K562 (cell line): ENCODE measurements at regions not wholly inside any gene's neighbourhood (a gene's known extent, or its start where the extent isn't known, plus 50 kb on each side); places are given as distances from the start of the nearest gene placed in this dataset.

Experiments used
- ATAC-seq: fragments of 200-7000 bp; cut with Tn5 transposase; 3 replicates; pipeline ENCODE4 v1.9.1; 2020; ENCODE audit warnings: moderate library complexity
- BruUV-seq: library from RNA; stranded (reverse); fragments of 400-500 nt; replicated peaks from 2 replicates; lab custom pipeline; 2021; lab: Mats Ljungman, UMichigan
- CTCF ChIA-PET: fragments of 300-600 bp; formaldehyde crosslinking; extraction: SDS; loops from one replicate; lab custom pipeline; 2021; ENCODE audit warnings: low intra/inter-chr PET ratio; lab: Yijun Ruan, JAX
- POLR2A ChIA-PET: fragments of 300-600, 350-650 bp; sonication (Branson Sonifier 250); formaldehyde crosslinking; extraction: SDS; loops from one replicate; lab custom pipeline; 2021; ENCODE audit warnings: antibody characterized with exemption, inconsistent platforms; lab: Yijun Ruan, JAX
- DNase-seq, 4 experiments: peaks; one replicate each; pipeline versions ENCODE4 v3.0.0 to v3.0.0-alpha.2; 2011 to 2018; ENCODE audit warnings: low spot score in 3 of 4, mixed read lengths in 3 of 4; ENCODE audit errors: extremely low read depth in 1 of 4
- FAIRE-seq: peaks from 2 replicates; lab custom pipeline; 2011; peaks lifted over from hg19 to GRCh38; lab: Jason Lieb, UNC
- H2AFZ ChIP-seq: 2 replicates; pipeline ENCODE4 v1.6.0; 2011; ENCODE audit warnings: low read depth, low read length, control low read depth, inconsistent platforms
- H3K27ac ChIP-seq: fragments of 200-600 bp; 3 replicates; pipeline ENCODE4 v1.8.0; 2011; ENCODE audit warnings: low read depth, mild to moderate bottlenecking, control low read depth, inconsistent platforms, low read length, moderate library complexity, mixed read lengths; ENCODE audit errors: extremely low read depth
- H3K27me3 ChIP-seq, 2 experiments: fragments of 300-600 bp in 1 of 2; 2 replicates in 1 of 2; 3 replicates in 1 of 2; pipeline versions ENCODE4 v1.6.0 to v1.8.0; 2011; ENCODE audit warnings: inconsistent platforms in 2 of 2, low read length in 2 of 2, mild to moderate bottlenecking in 1 of 2, mixed read lengths in 1 of 2, moderate library complexity in 1 of 2; ENCODE audit not compliant: control insufficient read depth in 2 of 2, insufficient read depth in 2 of 2
- H3K36me3 ChIP-seq: fragments of 300-600 bp; 3 replicates; pipeline ENCODE4 v1.8.0; 2011; ENCODE audit warnings: mild to moderate bottlenecking, low read length, inconsistent platforms; ENCODE audit not compliant: control insufficient read depth, insufficient read depth
- H3K4me1 ChIP-seq, 2 experiments: fragments of 200-600 bp in 1 of 2; replicated peaks in 1 of 2; 2 replicates in 1 of 2; 3 replicates in 1 of 2; pipeline versions ENCODE4 v1.5.1 to v1.8.0; 2011; ENCODE audit warnings: inconsistent platforms in 2 of 2, low read length in 2 of 2, mild to moderate bottlenecking in 1 of 2, mixed read lengths in 1 of 2, moderate library complexity in 1 of 2; ENCODE audit not compliant: control insufficient read depth in 2 of 2, insufficient read depth in 2 of 2
- H3K4me2 ChIP-seq: 2 replicates; pipeline ENCODE4 v1.6.1; 2011; ENCODE audit warnings: low read length, control low read depth, inconsistent platforms, mixed read lengths; ENCODE audit not compliant: insufficient read depth
- H3K4me3 ChIP-seq: fragments of 200-600 bp; sonication (generic), shearing (Covaris generic); 2 replicates; pipeline ENCODE4 v1.5.1; 2016; ENCODE audit warnings: control low read depth, inconsistent platforms
- H3K79me2 ChIP-seq: fragments of 200-600 bp; 3 replicates; pipeline ENCODE4 v1.8.0; 2011; ENCODE audit warnings: low read length, inconsistent platforms; ENCODE audit not compliant: control insufficient read depth, insufficient read depth
- H3K9ac ChIP-seq, 2 experiments: 2 replicates each; pipeline versions ENCODE4 v1.6.0 to v1.6.1; 2011; ENCODE audit warnings: low read depth in 2 of 2, low read length in 2 of 2, control low read depth in 1 of 2, inconsistent platforms in 1 of 2, mild to moderate bottlenecking in 1 of 2, mixed read lengths in 1 of 2; ENCODE audit not compliant: insufficient read depth in 1 of 2
- H3K9me1 ChIP-seq: one replicate; pipeline ENCODE4 v1.6.0; 2011; ENCODE audit warnings: inconsistent platforms, mild to moderate bottlenecking, low read length, moderate library complexity; ENCODE audit not compliant: control insufficient read depth, insufficient read depth
- H3K9me3 ChIP-seq: replicated peaks from 2 replicates; pipeline ENCODE4 v1.5.1; 2011; ENCODE audit warnings: low read depth, low read length, inconsistent platforms; ENCODE audit not compliant: control insufficient read depth, insufficient read depth
- H4K20me1 ChIP-seq: replicated peaks from 2 replicates; pipeline ENCODE4 v1.6.1; 2011; ENCODE audit warnings: low read length, inconsistent platforms, mixed read lengths; ENCODE audit not compliant: control insufficient read depth, insufficient read depth
- DDX20 ChIP-seq: fragments of 450-650 bp; IDR thresholded peaks from 2 replicates; pipeline ENCODE4 v1.6.1; 2016; ENCODE audit warnings: missing genetic modification characterization, low read depth, mild to moderate bottlenecking, missing compliant biosample characterization, moderate library complexity
- ESRRB ChIP-seq: fragments of 250-450 bp; sonication (Bioruptor Pico); IDR thresholded peaks from 2 replicates; pipeline ENCODE4 v1.5.0; 2020; ENCODE audit warnings: mild to moderate bottlenecking, moderate library complexity, borderline replicate concordance
- FOS ChIP-seq: IDR thresholded peaks from 3 replicates; pipeline ENCODE4 v1.6.1; 2011; ENCODE audit not compliant: insufficient read length; ENCODE audit errors: extremely low read depth
- FOSL1 ChIP-seq: fragments of 200-800 bp; sonication (Bioruptor generic); conservative IDR thresholded peaks from 2 replicates; pipeline ENCODE4 v1.6.1; 2016; ENCODE audit warnings: missing genetic modification characterization, missing compliant biosample characterization
- IFI16 ChIP-seq: fragments of 250-450 bp; sonication (Bioruptor Pico); IDR thresholded peaks from 2 replicates; pipeline ENCODE4 v2.1.2; 2022; ENCODE audit warnings: mild to moderate bottlenecking, inconsistent platforms
- MBD1 ChIP-seq: fragments of 250-450 bp; sonication (Bioruptor Pico); IDR thresholded peaks from 2 replicates; pipeline ENCODE4 v1.8.0; 2022; ENCODE audit warnings: inconsistent platforms
- NFYB ChIP-seq: IDR thresholded peaks from 2 replicates; pipeline ENCODE4 v1.6.1; 2011; ENCODE audit warnings: mild to moderate bottlenecking, moderate library complexity; ENCODE audit not compliant: insufficient read length; ENCODE audit errors: extremely low read depth
- NONO ChIP-seq, 2 experiments: fragments of 200-400 bp in 1 of 2; fragments of 450-650 bp in 1 of 2; formaldehyde crosslinking in 1 of 2; IDR thresholded peaks; 2 replicates each; pipeline ENCODE4 v1.6.1; 2017; ENCODE audit warnings: low read depth in 2 of 2, mild to moderate bottlenecking in 2 of 2, moderate library complexity in 2 of 2, low read length in 1 of 2
- PRMT5 ChIP-seq: sonication (generic); formaldehyde crosslinking; IDR thresholded peaks from 2 replicates; pipeline ENCODE4 v1.5.0; 2020; ENCODE audit warnings: missing genetic modification reagents
- SETDB1 ChIP-seq: IDR thresholded peaks from one replicate; pipeline ENCODE4 v1.6.1; 2012; ENCODE audit warnings: low read length, control low read depth, inconsistent platforms
- SMAD2 ChIP-seq: fragments of 150-350 bp; IDR thresholded peaks from 2 replicates; pipeline ENCODE4 v1.6.1; 2014; ENCODE audit warnings: low read depth, mild to moderate bottlenecking, low read length
- SMARCE1 ChIP-seq: fragments of 450-650 bp; IDR thresholded peaks from 2 replicates; pipeline ENCODE4 v1.7.1; 2016; ENCODE audit warnings: mild to moderate bottlenecking
- TFAM ChIP-seq: fragments of 250-450 bp; sonication (Bioruptor Pico); conservative IDR thresholded peaks from 2 replicates; pipeline ENCODE4 v1.5.0; 2021; ENCODE audit warnings: mild to moderate bottlenecking, moderate library complexity
- ZNF239 ChIP-seq: fragments of 250-450 bp; sonication (Bioruptor Pico); IDR thresholded peaks from 2 replicates; pipeline ENCODE4 v1.4.0; 2020; ENCODE audit warnings: mild to moderate bottlenecking
- WGBS: fragments of 100-300 bp; shearing (Covaris generic); methylation state at CpG from one replicate; pipeline ENCODE4 v1.1.6; 2016; ENCODE audit warnings: low coverage, mixed read lengths; ENCODE audit not compliant: insufficient coverage; ENCODE audit errors: missing lambda C conversion rate; 5-methylcytosine and 5-hydroxymethylcytosine counted together
- in situ Hi-C: fragments of 300-500 bp; cut with MboI; formaldehyde crosslinking; loops from 4 replicates; pipeline ENCODE4 v1.15.0; 2018; ENCODE audit warnings: inconsistent platforms, mixed read lengths
- intact Hi-C: fragments of 100-400 bp; cut with micrococcal nuclease; formaldehyde crosslinking; loops from 2 replicates; pipeline ENCODE4 v1.14.2; 2022
- TF ChIP-seq, protein P1 (sequence below): fragments of 250-450 bp; sonication (Bioruptor Pico); IDR thresholded peaks from 2 replicates; pipeline ENCODE4 v1.5.0; 2020; ENCODE audit warnings: mild to moderate bottlenecking, borderline replicate concordance
- TF ChIP-seq, protein P2 (sequence below): fragments of 450-650 bp; conservative IDR thresholded peaks from 2 replicates; pipeline ENCODE4 v1.6.1; 2016; ENCODE audit warnings: missing genetic modification characterization, low read depth, mild to moderate bottlenecking, missing compliant biosample characterization, moderate library complexity
- TF ChIP-seq, protein P3 (sequence below): fragments of 200-800 bp; sonication (Bioruptor generic); IDR thresholded peaks from 2 replicates; pipeline ENCODE4 v1.6.1; 2017; ENCODE audit warnings: missing genetic modification characterization, missing compliant biosample characterization

DNA sequence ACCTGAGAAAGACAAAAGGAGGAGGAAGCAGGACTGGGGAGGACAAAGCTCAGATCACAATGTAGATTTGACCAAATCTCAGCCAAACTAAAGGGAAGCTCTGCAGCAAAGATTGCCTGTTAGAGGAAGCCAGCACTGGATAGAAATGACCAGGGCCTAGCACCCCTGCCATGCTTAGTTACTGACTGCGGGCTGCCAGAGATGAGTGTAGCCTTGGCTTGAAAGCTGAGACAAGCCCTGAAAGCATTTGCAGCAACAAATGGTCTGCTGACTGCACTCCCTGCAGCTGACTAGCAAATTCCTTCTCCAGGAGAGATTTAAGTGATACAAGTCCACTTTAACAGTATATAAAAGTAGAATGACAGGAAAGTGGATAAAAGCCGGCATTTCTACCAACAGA, 140.9 kb upstream of the CRIM1 start:
- Histone ChIP-seq H4K20me1 (no peaks in the 10 kb centered on the region), H3K4me1 (no peaks in the 10 kb centered on the region), H3K27ac (no peak overlapping the region), H3K27me3 (no peaks in the 10 kb centered on the region), H3K4me2 (no peak overlapping the region), H3K9me3 (no peaks in the 10 kb centered on the region), H2AFZ (no peak overlapping the region)
- ChIA-PET POLR2A (no interaction called here), CTCF (no interaction called here)
- ATAC-seq: no peak
- DNase-seq: no peak
- BruUV-seq: no TSS peak
- 0% methylated on average over 2 of the region's 2 CpGs for WGBS
- intact Hi-C loops: no loop called here
- TF ChIP-seq DDX20: no peak
- no peak for TF ChIP-seq NFYB
- TF ChIP-seq SMARCE1: no peak
- no peak for TF ChIP-seq ZNF239 (CRISPR knock-in tag)
- no peak for TF ChIP-seq SETDB1
- no peak for TF ChIP-seq NONO (IDR thresholded peaks at IDR 0.05; ENCODE audit: low read depth in 2 of 2, low read length in 1 of 2)
- TF ChIP-seq MBD1 (CRISPR knock-in tag): no peak
- TF ChIP-seq FOS: no peak
- TF ChIP-seq FOSL1 (tag): no peak
- TF ChIP-seq, protein P1, sequence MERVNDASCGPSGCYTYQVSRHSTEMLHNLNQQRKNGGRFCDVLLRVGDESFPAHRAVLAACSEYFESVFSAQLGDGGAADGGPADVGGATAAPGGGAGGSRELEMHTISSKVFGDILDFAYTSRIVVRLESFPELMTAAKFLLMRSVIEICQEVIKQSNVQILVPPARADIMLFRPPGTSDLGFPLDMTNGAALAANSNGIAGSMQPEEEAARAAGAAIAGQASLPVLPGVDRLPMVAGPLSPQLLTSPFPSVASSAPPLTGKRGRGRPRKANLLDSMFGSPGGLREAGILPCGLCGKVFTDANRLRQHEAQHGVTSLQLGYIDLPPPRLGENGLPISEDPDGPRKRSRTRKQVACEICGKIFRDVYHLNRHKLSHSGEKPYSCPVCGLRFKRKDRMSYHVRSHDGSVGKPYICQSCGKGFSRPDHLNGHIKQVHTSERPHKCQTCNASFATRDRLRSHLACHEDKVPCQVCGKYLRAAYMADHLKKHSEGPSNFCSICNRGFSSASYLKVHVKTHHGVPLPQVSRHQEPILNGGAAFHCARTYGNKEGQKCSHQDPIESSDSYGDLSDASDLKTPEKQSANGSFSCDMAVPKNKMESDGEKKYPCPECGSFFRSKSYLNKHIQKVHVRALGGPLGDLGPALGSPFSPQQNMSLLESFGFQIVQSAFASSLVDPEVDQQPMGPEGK (CRISPR knock-in tag): no peak
- TF ChIP-seq, protein P2, sequence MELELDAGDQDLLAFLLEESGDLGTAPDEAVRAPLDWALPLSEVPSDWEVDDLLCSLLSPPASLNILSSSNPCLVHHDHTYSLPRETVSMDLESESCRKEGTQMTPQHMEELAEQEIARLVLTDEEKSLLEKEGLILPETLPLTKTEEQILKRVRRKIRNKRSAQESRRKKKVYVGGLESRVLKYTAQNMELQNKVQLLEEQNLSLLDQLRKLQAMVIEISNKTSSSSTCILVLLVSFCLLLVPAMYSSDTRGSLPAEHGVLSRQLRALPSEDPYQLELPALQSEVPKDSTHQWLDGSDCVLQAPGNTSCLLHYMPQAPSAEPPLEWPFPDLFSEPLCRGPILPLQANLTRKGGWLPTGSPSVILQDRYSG (tag): no peak
- TF ChIP-seq ESRRB (CRISPR knock-in tag): no peak
- TF ChIP-seq PRMT5 (CRISPR knock-in tag): no peak
- TF ChIP-seq, protein P3, sequence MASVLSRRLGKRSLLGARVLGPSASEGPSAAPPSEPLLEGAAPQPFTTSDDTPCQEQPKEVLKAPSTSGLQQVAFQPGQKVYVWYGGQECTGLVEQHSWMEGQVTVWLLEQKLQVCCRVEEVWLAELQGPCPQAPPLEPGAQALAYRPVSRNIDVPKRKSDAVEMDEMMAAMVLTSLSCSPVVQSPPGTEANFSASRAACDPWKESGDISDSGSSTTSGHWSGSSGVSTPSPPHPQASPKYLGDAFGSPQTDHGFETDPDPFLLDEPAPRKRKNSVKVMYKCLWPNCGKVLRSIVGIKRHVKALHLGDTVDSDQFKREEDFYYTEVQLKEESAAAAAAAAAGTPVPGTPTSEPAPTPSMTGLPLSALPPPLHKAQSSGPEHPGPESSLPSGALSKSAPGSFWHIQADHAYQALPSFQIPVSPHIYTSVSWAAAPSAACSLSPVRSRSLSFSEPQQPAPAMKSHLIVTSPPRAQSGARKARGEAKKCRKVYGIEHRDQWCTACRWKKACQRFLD: no peak
- TF ChIP-seq SMAD2: no peak
- no peak for TF ChIP-seq TFAM (CRISPR knock-in tag)
- TF ChIP-seq IFI16 (CRISPR knock-in tag): no peak
- TF ChIP-seq, all 486 proteins: peak for 0
- Histone ChIP-seq H3K9ac (no peak overlapping the region), H3K36me3 (no peaks in the 10 kb centered on the region), H3K9me1 (no peaks in the 10 kb centered on the region), H3K4me3 (no peak overlapping the region), H3K79me2 (no peaks in the 10 kb centered on the region)
- no peak for FAIRE-seq
- in situ Hi-C loops: no loop called here
